A673 (cell line): ENCODE measurements at regions not wholly inside any gene's neighbourhood (a gene's known extent, or its start where the extent isn't known, plus 50 kb on each side); places are given as distances from the start of the nearest gene placed in this dataset.

Experiments used
- CTCF ChIP-seq: fragments of 300-800, 200-600 bp; sonication (generic); conservative IDR thresholded peaks from 2 replicates; pipeline ENCODE4 v1.5.1; 2017; ENCODE audit warnings: low read depth, mild to moderate bottlenecking, antibody characterized with exemption, low read length, moderate library complexity, mixed read lengths
- EZH2 ChIP-seq: fragments of 200-600 bp; sonication (generic); IDR thresholded peaks from 2 replicates; pipeline ENCODE4 v1.6.1; 2017; ENCODE audit warnings: borderline replicate concordance, low read depth, mild to moderate bottlenecking, mixed read lengths, antibody characterized with exemption, low read length; ENCODE audit not compliant: poor library complexity, severe bottlenecking

- no peak for TF ChIP-seq CTCF
- TF ChIP-seq EZH2 = no peak
Measured at GRCh38 chrX:39609941-39610340, 487.8 kb downstream of the BCOR start.
